SU-DHL-6 (cell line): ENCODE measurements at regions not wholly inside any gene's neighbourhood (a gene's known extent, or its start where the extent isn't known, plus 50 kb on each side); places are given as distances from the start of the nearest gene placed in this dataset.

ENCODE experiments used
- CTCF ChIP-seq: fragments of 200-600 bp; sonication (generic); IDR thresholded peaks from one replicate; pipeline ENCODE4 v1.5.1; 2017; ENCODE audit warnings: antibody characterized with exemption, mild to moderate bottlenecking, low read length, moderate library complexity; ENCODE audit not compliant: insufficient read depth, poor library complexity, severe bottlenecking
- EZH2phosphoT487 ChIP-seq: fragments of 200-600 bp; sonication (generic), shearing (Covaris generic); conservative IDR thresholded peaks from 2 replicates; pipeline ENCODE4 v1.6.1; 2018; ENCODE audit warnings: mild to moderate bottlenecking, antibody characterized with exemption, low read length, moderate library complexity, mixed read lengths

- TF ChIP-seq CTCF = no peak
- TF ChIP-seq EZH2phosphoT487 = no peak
Observed at GRCh38 chr2:186407611-186408010, 78.4 kb upstream of the ZC3H15 start.
